Upper lobe of left lung (tissue), 4 donors: ENCODE measurements at regions not wholly inside any gene's neighbourhood (a gene's known extent, or its start where the extent isn't known, plus 50 kb on each side); places are given as distances from the start of the nearest gene placed in this dataset.

Source experiments
- CTCF ChIP-seq, 6 experiments: fragments of 450-650 bp in 4 of 6; fragments of 200-600 bp in 2 of 6; sonication (generic) in 2 of 6; IDR thresholded peaks; one replicate each; pipeline ENCODE4 v1.5.1; 2016 to 2019; ENCODE audit warnings: antibody characterized with exemption in 6 of 6
- EP300 ChIP-seq, 4 donors: sonication (generic); formaldehyde crosslinking; IDR thresholded peaks; one replicate each; pipeline ENCODE4 v1.5.1; 2017; ENCODE audit warnings: antibody characterized with exemption in 4 of 4, control low read depth in 2 of 4
- POLR2A ChIP-seq, 4 donors: fragments of 450-650 bp; IDR thresholded peaks; one replicate each; pipeline ENCODE4 v1.5.1; 2016 to 2017; ENCODE audit warnings: antibody characterized with exemption in 4 of 4, mild to moderate bottlenecking in 2 of 4
- POLR2AphosphoS5 ChIP-seq, 2 donors: sonication (generic); formaldehyde crosslinking; IDR thresholded peaks; one replicate each; pipeline ENCODE4 v1.5.1; 2017; ENCODE audit warnings: antibody characterized with exemption in 2 of 2

- TF ChIP-seq CTCF (IDR thresholded peaks at IDR 0.05) (no peak), POLR2AphosphoS5 (IDR thresholded peaks at IDR 0.05) (no peak), POLR2A (IDR thresholded peaks at IDR 0.05) (no peak), EP300 (IDR thresholded peaks at IDR 0.05) (no peak)
Observed at GRCh38 chr7:36790311-36790787, 66.1 kb upstream of the AOAH start.
